Prostate gland (tissue), 2 donors: ENCODE measurements at regions not wholly inside any gene's neighbourhood (a gene's known extent, or its start where the extent isn't known, plus 50 kb on each side); places are given as distances from the start of the nearest gene placed in this dataset.

Source experiments
- DNase-seq: peaks from one replicate; pipeline ENCODE4 v3.0.0-alpha.2; 2019; ENCODE audit warnings: low spot score
- H3K27ac ChIP-seq, 2 donors: fragments of 200-600 bp; sonication (generic); 2 replicates each; pipeline ENCODE4 v1.5.1; 2017 to 2019
- H3K27me3 ChIP-seq: fragments of 200-600 bp; sonication (generic); replicated peaks from 2 replicates; pipeline ENCODE4 v1.5.1; 2019; ENCODE audit not compliant: insufficient read depth
- H3K36me3 ChIP-seq, 2 donors: fragments of 200-600 bp; sonication (generic); 1 replicate in 1 of 2; 2 replicates in 1 of 2; pipeline versions ENCODE4 v1.5.1 to v1.8.1; 2017 to 2019
- H3K4me1 ChIP-seq: fragments of 200-600 bp; sonication (generic); replicated peaks from 2 replicates; pipeline ENCODE4 v1.5.1; 2019
- H3K4me3 ChIP-seq, 2 donors: fragments of 200-600 bp; sonication (generic); 2 replicates each; pipeline ENCODE4 v1.5.1; 2017 to 2019
- H3K9me3 ChIP-seq: fragments of 200-600 bp; sonication (generic); 2 replicates; pipeline ENCODE4 v1.5.1; 2017
- CTCF ChIP-seq, 4 experiments: fragments of 200-600 bp in 2 of 4; fragments of 450-650 bp in 2 of 4; sonication (generic) in 2 of 4; IDR thresholded peaks; 1 replicate in 3 of 4; 2 replicates in 1 of 4; pipeline ENCODE4 v1.5.1; 2016 to 2019; ENCODE audit warnings: antibody characterized with exemption in 4 of 4, mild to moderate bottlenecking in 2 of 4, moderate library complexity in 2 of 4
- POLR2A ChIP-seq: fragments of 450-650 bp; IDR thresholded peaks from one replicate; pipeline ENCODE4 v1.6.1; 2016; ENCODE audit warnings: antibody characterized with exemption, mild to moderate bottlenecking
- POLR2AphosphoS5 ChIP-seq: sonication (generic); formaldehyde crosslinking; IDR thresholded peaks from one replicate; pipeline ENCODE4 v1.6.1; 2017; ENCODE audit warnings: antibody characterized with exemption
- WGBS: methylation state at CpG from one replicate; pipeline ENCODE4 v1.1.5; 2018; 5-methylcytosine and 5-hydroxymethylcytosine counted together
- intact Hi-C: fragments of 100-400 bp; cut with DNase I; formaldehyde crosslinking; loops from one replicate; pipeline ENCODE4 v1.14.2; 2022

- TF ChIP-seq CTCF (IDR thresholded peaks at IDR 0.05) = no peak
- no peak for TF ChIP-seq POLR2A
- TF ChIP-seq POLR2AphosphoS5 = no peak
- no peaks in the 10 kb centered on the region for H3K9me3 ChIP-seq
- DNase-seq = no peak
- 88% methylated on average over 11 of the region's 11 CpGs for WGBS
- no peaks in the 10 kb centered on the region for H3K36me3 ChIP-seq
- H3K4me3 ChIP-seq = no peak overlapping the region
- no peaks in the 10 kb centered on the region for H3K4me1 ChIP-seq
- intact Hi-C loops = no loop called here
- H3K27me3 ChIP-seq = no peaks in the 10 kb centered on the region
- H3K27ac ChIP-seq = no peak overlapping the region
Measured at GRCh38 chr22:48680601-48681000, 1147.1 kb downstream of the BRD1 start.

DNA sequence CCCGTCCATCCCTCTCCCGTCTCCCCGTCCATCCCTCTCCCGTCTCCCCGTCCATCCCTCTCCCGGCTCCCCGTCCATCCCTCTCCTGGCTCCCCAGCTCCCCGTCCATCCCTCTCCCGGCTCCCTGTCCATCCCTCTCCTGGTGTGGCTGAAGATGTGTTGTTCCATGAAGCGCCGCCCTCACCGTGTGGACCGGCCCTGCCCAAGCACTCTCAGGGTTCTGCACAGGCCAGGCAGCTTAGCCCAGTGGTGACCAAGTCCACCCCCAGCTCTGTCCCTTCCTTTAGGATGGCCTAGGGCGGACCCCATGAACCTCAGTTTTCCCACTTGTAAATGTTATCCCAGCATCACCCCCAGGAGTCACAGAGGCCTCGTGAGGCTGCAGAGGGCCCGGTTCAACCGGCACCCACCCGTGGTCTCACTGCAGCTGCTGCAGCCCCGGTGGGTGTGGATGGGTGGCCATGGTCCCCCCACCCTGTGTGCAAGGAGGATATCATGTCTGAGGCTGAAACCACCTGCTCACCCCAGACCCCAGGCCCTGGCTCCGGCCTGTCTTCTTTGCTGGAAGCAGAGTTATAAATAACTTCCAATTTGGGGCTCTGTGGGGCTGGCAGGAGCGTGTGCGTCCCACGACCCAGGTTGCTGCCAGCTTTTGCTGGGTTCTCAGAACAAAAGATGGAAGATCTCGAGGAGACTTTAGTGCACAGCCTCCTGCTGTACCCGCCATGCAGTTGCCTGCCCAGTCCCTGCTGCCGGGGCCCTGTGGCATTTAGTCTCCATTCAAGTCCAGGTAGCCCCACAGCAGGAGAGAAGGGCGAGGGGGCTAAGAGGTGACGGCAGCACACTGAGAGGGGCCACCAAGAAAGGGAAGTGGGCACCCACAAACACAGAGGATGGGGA lies 1147.8 kb downstream of the BRD1 start:
- H3K9me3 ChIP-seq = no peaks in the 10 kb centered on the region
- no peak overlapping the region for H3K4me3 ChIP-seq
- no peak for DNase-seq
- intact Hi-C loops = no loop called here
- TF ChIP-seq POLR2A (no peak), CTCF (IDR thresholded peaks at IDR 0.05) (no peak), POLR2AphosphoS5 (no peak)
- WGBS = 85% methylated on average over 28 of the region's 28 CpGs
- H3K36me3 ChIP-seq = no peaks in the 10 kb centered on the region
- no peaks in the 10 kb centered on the region for H3K4me1 ChIP-seq
- H3K27ac ChIP-seq = no peak overlapping the region
- no peaks in the 10 kb centered on the region for H3K27me3 ChIP-seq

DNA sequence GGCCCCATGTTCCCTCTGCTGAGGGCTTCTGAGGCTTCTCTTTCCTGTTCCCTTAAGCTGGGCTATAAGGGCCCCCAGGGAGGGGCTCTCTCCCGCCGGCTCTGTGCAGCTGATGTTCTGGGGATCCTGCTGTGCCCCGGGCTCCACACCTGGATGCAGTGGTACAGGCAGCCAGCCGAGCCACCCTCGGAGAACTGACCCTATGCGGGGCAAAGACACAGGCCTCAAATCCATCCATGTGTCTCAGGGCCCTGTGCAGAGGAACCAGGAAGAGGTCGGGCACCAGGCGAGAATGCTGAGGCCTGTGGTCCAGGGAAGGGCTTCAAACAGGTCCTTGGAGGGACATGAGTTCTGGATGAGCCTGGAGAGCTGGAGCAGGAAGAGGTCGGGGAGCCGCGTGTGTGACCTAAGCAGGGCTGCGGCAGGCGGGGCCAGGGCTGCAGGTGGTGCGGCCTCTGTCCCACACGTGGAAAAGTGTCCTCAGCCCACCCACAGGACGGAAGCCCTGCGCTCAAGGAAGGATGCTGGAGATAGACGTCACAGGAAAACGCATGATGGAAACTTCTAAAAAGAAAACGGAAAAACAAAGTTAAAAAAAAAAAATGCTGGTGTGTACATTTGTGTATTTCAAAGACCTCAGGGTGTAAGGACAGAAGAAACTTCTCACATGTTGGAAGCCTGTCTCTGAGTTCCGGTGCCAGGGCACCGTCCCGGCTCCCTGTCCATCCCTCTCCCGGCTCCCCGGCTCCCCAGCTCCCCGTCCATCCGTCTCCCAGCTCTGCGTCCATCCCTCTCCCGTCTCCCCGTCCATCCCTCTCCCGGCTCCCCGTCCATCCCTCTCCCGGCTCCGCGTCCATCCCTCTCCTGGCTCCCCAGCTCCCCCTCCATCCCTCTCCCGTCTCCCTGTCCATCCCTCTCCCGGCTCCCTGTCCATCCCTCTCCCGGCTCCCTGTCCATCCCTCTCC lies 1149.2 kb downstream of the BRD1 start:
- Histone ChIP-seq H3K4me1 (no peaks in the 10 kb centered on the region), H3K36me3 (no peaks in the 10 kb centered on the region), H3K27me3 (no peaks in the 10 kb centered on the region), H3K27ac (no peak overlapping the region), H3K9me3 (no peaks in the 10 kb centered on the region), H3K4me3 (no peak overlapping the region)
- no peak for DNase-seq
- intact Hi-C loops = no loop called here
- TF ChIP-seq POLR2A (no peak), CTCF (IDR thresholded peaks at IDR 0.05) (no peak), POLR2AphosphoS5 (no peak)
- 82% methylated on average over 38 of the region's 38 CpGs for WGBS

DNA sequence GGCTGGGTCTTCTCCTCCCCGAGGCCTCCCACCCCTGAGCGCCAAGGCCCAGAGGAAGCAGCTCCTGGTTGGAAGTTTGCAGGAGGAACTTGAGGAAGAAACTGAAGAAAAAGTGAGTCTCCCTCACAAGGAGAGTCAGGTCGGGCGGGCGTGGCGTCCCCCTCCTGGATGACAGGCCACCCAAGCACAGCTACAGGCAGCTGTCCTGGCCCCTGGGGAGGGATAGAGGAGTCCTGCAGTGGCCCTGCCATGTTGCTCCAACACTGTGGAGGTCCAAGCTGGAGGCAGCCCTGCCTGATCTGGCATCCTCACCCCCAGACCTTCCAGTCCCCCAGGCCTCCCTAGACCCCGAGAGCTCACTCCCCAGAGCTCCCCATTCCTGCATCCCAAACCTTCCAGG lies 1150.1 kb downstream of the BRD1 start:
- DNase-seq = no peak
- 98% methylated on average over 7 of the region's 7 CpGs for whole genome bisulfite sequencing
- no peak for TF ChIP-seq POLR2AphosphoS5
- no peak for TF ChIP-seq POLR2A
- TF ChIP-seq CTCF (IDR thresholded peaks at IDR 0.05) = no peak
- Histone ChIP-seq H3K27ac (no peak overlapping the region), H3K4me1 (no peaks in the 10 kb centered on the region), H3K36me3 (no peaks in the 10 kb centered on the region), H3K9me3 (no peaks in the 10 kb centered on the region), H3K27me3 (no peaks in the 10 kb centered on the region), H3K4me3 (no peak overlapping the region)
- intact Hi-C loops = no loop called here
